Activated CD8-positive, alpha-beta memory T cell treated with anti-CD3 and anti-CD28 coated beads, Interleukin-2, amount 10 ng/mL, durations not matched to agents 7 days and 5 days (primary cell): ENCODE measurements at regions not wholly inside any gene's neighbourhood (a gene's known extent, or its start where the extent isn't known, plus 50 kb on each side); places are given as distances from the start of the nearest gene placed in this dataset.
"Not testable (repeated sequence)": the region's sequence is repeated elsewhere in the genome, so short reads cannot be mapped to it uniquely, and the experiment has no call there.

Experiments used
- ATAC-seq: fragments of 150-1000 bp; cut with Tn5 transposase; one replicate; pipeline ENCODE4 v1.10.0; 2021; ENCODE audit warnings: moderate library complexity
- CTCF ChIA-PET: fragments of 350-600 bp; sonication (Branson Sonifier 250); formaldehyde crosslinking; loops from one replicate; lab custom pipeline; 2021; ENCODE audit warnings: antibody characterized with exemption; lab: Charles Lee
- DNase-seq: peaks from one replicate; pipeline ENCODE4 v3.0.0-alpha.2; 2020
- H3K27ac Mint-ChIP-seq: one replicate; pipeline ENCODE4 v1.8.0; 2021; ENCODE audit warnings: mild to moderate bottlenecking, mixed read lengths
- H3K27me3 Mint-ChIP-seq: one replicate; pipeline ENCODE4 v1.8.0; 2021; ENCODE audit warnings: mixed read lengths
- H3K36me3 Mint-ChIP-seq: one replicate; pipeline ENCODE4 v1.8.0; 2021; ENCODE audit warnings: mild to moderate bottlenecking, mixed read lengths
- H3K4me1 Mint-ChIP-seq: one replicate; pipeline ENCODE4 v1.8.0; 2021; ENCODE audit warnings: mixed read lengths
- H3K4me3 Mint-ChIP-seq: one replicate; pipeline ENCODE4 v1.8.0; 2021; ENCODE audit warnings: mild to moderate bottlenecking, moderate library complexity, mixed read lengths
- H3K9me3 Mint-ChIP-seq: one replicate; pipeline ENCODE4 v1.8.0; 2022; ENCODE audit warnings: low read depth, mixed read lengths

DNA sequence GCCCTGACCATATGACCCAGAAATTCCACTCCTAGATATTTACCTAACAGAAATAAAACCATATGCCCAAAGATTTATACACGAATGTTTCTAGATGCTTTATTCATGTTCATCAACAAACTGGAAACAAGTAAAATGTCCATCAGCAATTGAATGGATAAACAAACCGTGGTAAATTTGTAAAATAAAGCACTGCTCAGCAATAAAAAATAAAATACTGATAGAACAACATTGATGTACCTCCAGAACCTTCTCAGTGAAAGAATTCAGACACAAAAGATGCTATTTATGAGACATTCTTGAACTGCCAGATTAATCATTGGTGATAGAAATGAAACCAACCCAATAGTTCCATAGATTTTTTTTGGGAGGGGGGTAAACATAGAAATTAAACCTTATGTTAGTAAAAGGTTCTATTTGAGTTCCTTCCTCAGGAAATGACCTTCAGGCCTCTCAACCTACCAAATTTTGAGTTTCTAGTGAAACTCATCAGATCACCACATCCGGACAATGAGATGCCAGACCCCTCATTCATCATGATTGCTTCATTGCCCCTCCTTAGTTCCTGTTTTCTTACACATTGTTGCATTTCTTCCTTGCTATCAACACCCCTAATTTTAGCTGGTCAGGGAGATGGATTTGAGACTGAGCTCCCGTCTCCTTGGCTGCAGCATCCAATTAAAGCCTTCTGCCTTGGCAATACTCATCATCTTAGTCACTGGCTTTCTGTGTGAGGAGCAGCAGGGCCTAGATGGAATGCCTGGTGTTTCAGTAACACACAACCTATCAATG is 203.5 kb downstream of the LPIN1 start:
- CTCF ChIA-PET = no interaction called here
- peaks cover 9% of the 10 kb centered on the region for H3K4me1 Mint-ChIP-seq
- H3K27me3 Mint-ChIP-seq = peaks cover 17% of the 10 kb centered on the region
- DNase-seq (no peak), ATAC-seq (no peak)
- H3K36me3 Mint-ChIP-seq = peaks cover 2% of the 10 kb centered on the region
- H3K9me3 Mint-ChIP-seq = no peaks in the 10 kb centered on the region
- H3K27ac Mint-ChIP-seq = no peak overlapping the region
- no peak overlapping the region for H3K4me3 Mint-ChIP-seq

DNA sequence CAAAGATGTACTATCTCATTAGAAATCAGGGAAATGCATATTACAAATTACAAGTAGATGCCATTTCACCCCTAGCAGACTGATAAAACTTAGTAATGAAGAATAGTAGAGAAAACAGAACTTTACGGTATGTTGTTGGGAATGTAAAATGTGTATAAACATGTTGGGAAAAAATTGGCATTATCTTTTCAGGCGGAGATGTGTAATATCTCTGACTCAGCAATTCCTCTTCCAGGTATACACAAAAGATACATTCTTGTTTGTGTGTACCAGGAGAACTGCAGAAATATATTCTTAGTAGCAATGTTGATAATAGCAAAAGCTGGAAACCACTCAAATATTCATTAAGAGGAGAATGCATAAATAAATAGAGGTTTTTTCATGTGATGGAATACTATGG is 204.5 kb downstream of the LPIN1 start:
- DNase-seq = no peak
- no peak overlapping the region for H3K27ac Mint-ChIP-seq
- H3K4me3 Mint-ChIP-seq = no peak overlapping the region
- CTCF ChIA-PET = interaction anchor here (1.5 kb wide), 1 partner anchor 258 kb away, joined by 4 read pairs; no protein-coding TSS in a partner anchor
- H3K36me3 Mint-ChIP-seq = no peaks in the 10 kb centered on the region
- H3K27me3 Mint-ChIP-seq = peaks cover 25% of the 10 kb centered on the region
- ATAC-seq = no peak
- peaks cover under 1% of the 10 kb centered on the region for H3K4me1 Mint-ChIP-seq
- no peaks in the 10 kb centered on the region for H3K9me3 Mint-ChIP-seq

DNA sequence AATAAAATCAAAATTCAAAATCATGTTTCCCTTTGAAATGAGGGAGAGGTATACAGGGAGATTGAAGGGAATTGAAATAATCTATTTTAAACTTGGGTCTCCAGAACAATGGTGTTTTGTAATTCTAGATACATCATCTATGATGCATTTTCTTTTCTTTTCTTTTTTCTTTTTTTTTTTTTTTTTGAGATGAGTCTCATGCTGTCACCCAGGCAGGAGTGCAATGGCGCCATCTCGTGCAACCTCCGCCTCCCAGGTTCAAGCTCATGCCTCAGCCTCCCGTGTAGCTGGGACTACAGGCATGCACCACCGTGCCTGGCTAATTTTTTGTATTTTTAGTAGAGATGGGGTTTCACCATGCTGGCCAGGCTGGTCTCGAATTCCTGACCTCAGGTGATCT is 205.1 kb downstream of the LPIN1 start:
- not testable (repeated sequence) for H3K9me3 Mint-ChIP-seq, ATAC-seq, H3K4me1 Mint-ChIP-seq, DNase-seq, H3K4me3 Mint-ChIP-seq, H3K36me3 Mint-ChIP-seq, H3K27ac Mint-ChIP-seq
- CTCF ChIA-PET = interaction anchor here (1.5 kb wide), 1 partner anchor 258 kb away, joined by 4 read pairs; no protein-coding TSS in a partner anchor
- peaks cover 30% of the 10 kb centered on the region for H3K27me3 Mint-ChIP-seq

DNA sequence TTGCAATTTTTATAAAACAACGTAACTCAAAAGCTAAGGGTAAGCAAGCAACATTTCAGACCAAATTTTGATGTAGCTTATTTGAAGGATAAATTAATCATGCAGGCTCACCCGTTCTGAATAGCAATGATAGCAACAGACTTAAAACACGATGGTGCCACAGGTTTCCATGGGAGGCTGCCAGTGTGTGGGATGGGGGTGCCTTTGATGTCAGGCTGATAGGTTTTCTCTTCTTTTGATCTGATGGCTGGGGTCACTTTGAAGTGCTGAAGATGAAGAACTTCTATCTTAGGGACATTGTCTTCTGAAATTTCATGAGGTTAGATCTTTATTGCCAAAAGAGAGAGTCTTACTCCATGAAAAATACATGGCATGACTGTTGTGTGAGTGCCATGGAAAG is 206.8 kb downstream of the LPIN1 start:
- DNase-seq (no peak), ATAC-seq (no peak)
- Mint-ChIP-seq H3K36me3 (no peaks in the 10 kb centered on the region), H3K4me3 (no peak overlapping the region), H3K9me3 (no peaks in the 10 kb centered on the region), H3K4me1 (no peaks in the 10 kb centered on the region), H3K27ac (no peak overlapping the region), H3K27me3 (peaks cover 32% of the 10 kb centered on the region)
- CTCF ChIA-PET = interaction anchor here (1.3 kb wide), 1 partner anchor 126 kb away, joined by 3 read pairs; no protein-coding TSS in a partner anchor

DNA sequence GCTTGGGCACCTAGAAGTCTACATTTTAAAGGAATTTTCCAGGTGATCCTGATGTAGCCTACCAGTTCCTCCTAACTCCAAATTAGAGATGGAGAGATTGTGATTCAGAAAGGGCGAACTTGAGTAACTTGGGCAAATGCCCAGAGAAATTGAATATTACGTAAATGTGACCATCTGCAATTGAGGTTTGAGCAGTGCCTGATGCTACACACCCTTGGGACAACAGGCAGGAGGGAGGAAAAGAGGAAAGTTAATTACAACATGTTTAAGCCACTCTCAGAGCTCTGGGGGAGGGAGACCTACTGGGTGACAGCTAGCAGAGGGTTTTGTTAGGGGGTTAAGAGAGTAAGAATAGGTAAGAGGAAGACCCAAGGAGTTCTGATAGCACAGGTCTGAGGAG is 208.9 kb downstream of the LPIN1 start:
- ATAC-seq = no peak
- Mint-ChIP-seq H3K9me3 (no peaks in the 10 kb centered on the region), H3K36me3 (no peaks in the 10 kb centered on the region), H3K4me3 (no peak overlapping the region), H3K27ac (no peak overlapping the region), H3K27me3 (peaks cover 36% of the 10 kb centered on the region), H3K4me1 (no peaks in the 10 kb centered on the region)
- no peak for DNase-seq
- CTCF ChIA-PET = no interaction called here

DNA sequence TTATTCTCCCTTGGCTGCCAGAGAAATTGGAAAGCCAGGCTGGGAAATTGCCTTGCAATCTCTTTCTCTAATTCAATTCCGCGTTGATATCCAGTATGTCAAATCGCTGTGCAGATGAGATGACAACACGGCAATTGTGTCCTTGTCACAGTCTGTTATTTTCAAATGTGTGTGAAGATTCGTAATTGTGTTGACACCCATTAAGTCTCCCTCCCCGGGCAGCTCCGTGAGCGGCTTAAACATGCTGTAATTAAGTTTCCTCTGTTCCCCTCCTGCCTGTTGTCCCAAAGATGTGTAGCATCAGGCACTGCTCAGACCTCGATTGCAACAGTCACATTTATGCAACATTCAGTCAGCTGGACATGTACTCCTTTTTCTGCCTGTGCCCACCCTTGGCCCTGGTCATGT is 209.5 kb downstream of the LPIN1 start:
- Mint-ChIP-seq H3K4me3 (no peak overlapping the region), H3K36me3 (no peaks in the 10 kb centered on the region), H3K27ac (no peak overlapping the region), H3K9me3 (no peaks in the 10 kb centered on the region), H3K27me3 (peaks cover 36% of the 10 kb centered on the region), H3K4me1 (no peaks in the 10 kb centered on the region)
- no peak for DNase-seq
- CTCF ChIA-PET = no interaction called here
- no peak for ATAC-seq

DNA sequence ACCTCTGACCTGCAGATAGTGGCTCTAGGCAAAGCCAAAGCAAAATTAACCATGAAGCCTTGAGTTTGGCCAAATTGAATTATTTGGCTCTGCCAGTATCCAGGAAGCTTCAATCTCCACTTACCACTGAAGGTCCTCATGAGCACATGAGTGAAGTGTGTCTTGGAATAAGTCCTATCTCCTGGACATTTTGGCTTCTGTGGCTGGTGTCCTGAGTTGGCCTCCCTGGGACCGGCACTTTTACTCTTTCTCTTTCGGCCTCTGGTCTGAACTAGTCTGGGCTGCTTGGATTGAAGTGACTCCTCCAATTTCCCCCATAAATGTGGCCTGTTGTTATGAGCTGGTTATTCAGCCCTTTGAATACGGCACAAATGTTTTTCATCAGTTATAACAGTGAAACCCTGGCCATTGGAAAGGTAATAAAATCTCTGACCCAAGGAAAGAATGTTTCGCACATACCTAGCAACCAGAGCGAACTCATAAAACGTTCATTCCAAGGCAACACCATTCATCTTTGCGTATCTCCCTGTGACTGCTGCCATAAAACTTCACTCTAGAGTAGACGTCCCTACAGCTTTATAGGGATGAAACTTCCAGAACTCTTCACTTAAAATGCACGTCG is 216.4 kb downstream of the LPIN1 start:
- H3K27ac Mint-ChIP-seq = no peak overlapping the region
- ATAC-seq = no peak

DNA sequence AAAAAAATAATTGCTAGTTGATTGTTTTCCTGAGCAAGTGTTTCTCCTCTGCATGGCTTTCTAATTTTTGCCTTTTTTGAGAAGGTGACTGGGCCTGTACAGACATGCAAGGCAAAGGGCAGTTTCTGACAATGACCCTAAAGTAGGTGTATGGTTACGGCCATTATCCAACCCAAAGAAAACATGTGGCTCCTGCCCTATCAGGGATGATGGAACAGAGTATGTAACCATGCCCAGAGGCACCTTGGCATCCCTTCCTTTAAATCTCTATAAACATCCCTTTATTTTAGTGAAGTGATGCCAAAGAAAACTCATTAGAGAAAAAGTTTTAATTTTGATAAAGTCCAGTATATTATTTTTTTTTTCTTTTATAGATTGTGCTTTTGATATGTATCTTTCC is 217.5 kb downstream of the LPIN1 start:
- CTCF ChIA-PET = no interaction called here
- Mint-ChIP-seq H3K27ac (no peak overlapping the region), H3K4me3 (no peak overlapping the region), H3K36me3 (no peaks in the 10 kb centered on the region), H3K4me1 (no peaks in the 10 kb centered on the region), H3K9me3 (no peaks in the 10 kb centered on the region), H3K27me3 (peaks cover 4% of the 10 kb centered on the region)
- ATAC-seq (no peak), DNase-seq (no peak)

More for the DNA sequence above, 216.4 kb downstream of the LPIN1 start:
- Mint-ChIP-seq H3K4me1 (no peaks in the 10 kb centered on the region), H3K27me3 (peaks cover 4% of the 10 kb centered on the region), H3K9me3 (no peaks in the 10 kb centered on the region), H3K36me3 (no peaks in the 10 kb centered on the region), H3K4me3 (no peak overlapping the region)
- no peak for DNase-seq
- CTCF ChIA-PET = no interaction called here

DNA sequence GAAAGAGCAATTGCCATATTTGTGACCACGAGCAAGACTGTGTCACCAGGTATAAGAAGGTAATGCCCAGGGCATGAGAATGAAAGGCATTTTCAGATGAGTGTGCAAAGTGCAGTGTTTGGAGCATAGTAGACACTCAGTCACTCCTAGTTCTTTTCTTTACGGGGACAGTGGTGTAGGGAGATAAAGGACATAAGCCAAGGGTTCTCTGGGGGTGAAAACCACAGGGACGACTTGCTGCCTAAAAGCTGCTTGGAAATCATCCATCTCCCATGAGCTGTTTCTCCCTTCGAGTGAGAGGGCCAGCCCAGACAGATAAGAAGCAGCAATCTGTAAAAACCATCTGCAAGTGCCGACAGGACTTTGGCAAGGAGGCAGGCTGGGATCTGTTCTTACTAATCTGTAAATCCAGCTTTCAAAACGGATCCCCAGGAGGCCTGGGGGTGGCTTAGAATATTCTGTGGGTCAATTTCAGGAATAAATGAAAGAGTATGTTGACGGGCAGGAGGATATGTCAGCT is 221.6 kb downstream of the LPIN1 start:
- Mint-ChIP-seq H3K4me3 (no peak overlapping the region), H3K4me1 (no peaks in the 10 kb centered on the region), H3K36me3 (no peaks in the 10 kb centered on the region), H3K27ac (no peak overlapping the region), H3K9me3 (no peaks in the 10 kb centered on the region), H3K27me3 (peaks cover 15% of the 10 kb centered on the region)
- DNase-seq = no peak
- no peak for ATAC-seq
- CTCF ChIA-PET = no interaction called here

DNA sequence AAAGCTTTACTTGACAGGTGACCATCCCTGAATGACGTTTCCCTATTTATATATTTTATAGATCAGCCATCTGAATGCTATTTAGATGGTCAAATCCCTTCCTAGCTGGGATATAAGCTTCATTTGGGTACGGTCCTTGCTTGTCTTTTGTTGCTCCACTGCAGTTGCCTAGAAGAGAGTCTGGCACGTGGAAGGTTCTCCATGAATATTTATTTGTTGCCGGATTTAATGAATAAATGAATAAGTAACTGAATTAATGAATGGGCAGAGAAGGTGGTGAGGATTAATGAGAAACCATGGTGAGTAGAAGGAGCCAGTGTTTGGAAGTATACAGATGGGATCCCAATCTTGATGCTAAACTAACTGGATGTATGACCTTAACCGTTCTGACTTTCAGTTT is 222.1 kb downstream of the LPIN1 start:
- Mint-ChIP-seq H3K4me1 (no peaks in the 10 kb centered on the region), H3K27me3 (peaks cover 15% of the 10 kb centered on the region), H3K4me3 (no peak overlapping the region), H3K9me3 (peaks cover under 1% of the 10 kb centered on the region), H3K27ac (no peak overlapping the region), H3K36me3 (peaks cover under 1% of the 10 kb centered on the region)
- ATAC-seq (no peak), DNase-seq (no peak)
- CTCF ChIA-PET = no interaction called here

DNA sequence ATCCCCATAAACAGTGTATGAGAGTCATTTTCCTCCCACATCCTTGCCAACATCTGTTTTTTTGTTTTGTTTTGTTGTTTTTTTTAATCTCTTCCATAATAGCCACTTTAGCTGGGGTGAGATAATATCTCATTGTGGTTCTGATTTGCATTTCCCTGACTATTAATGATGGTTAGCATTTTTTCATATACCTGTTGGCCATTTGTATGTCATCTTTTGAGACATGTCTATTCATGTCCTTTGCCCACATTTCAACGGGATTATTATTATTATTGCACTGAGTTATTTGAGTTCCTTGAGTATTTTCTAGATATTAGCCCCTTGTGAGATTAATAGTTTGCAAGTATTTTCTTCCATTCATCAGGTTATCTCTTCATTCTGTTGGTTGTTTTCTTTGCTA is 223.3 kb downstream of the LPIN1 start:
- Mint-ChIP-seq H3K27me3 (peaks cover 18% of the 10 kb centered on the region), H3K27ac (no peak overlapping the region), H3K36me3 (peaks cover 4% of the 10 kb centered on the region), H3K4me3 (no peak overlapping the region), H3K4me1 (no peaks in the 10 kb centered on the region), H3K9me3 (peaks cover 2% of the 10 kb centered on the region)
- DNase-seq (no peak), ATAC-seq (no peak)
- CTCF ChIA-PET = no interaction called here

DNA sequence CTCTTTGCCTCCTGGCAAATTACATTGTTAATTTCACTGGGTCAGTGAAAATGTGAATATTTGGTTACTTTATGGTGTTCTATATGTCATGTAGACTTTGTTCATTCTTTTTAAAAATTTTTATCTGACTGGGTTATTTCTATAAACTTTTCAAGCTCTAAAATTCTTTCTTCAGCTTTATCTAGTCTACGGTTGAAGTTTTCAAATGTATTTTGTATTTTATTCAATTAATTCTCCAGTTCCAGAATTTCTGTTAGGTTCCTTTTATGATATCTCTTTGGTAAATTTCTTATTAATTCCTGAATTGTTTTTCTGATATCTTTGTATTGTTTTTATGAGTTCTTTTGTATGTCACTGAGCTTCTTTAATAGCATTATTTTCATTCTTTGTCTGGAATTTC is 228.1 kb downstream of the LPIN1 start:
- CTCF ChIA-PET = no interaction called here
- H3K27ac Mint-ChIP-seq = no peak overlapping the region
- peaks cover 18% of the 10 kb centered on the region for H3K27me3 Mint-ChIP-seq
- DNase-seq (no peak), ATAC-seq (no peak)
- H3K36me3 Mint-ChIP-seq = peaks cover 4% of the 10 kb centered on the region
- peaks cover 11% of the 10 kb centered on the region for H3K9me3 Mint-ChIP-seq
- no peak overlapping the region for H3K4me3 Mint-ChIP-seq
- no peaks in the 10 kb centered on the region for H3K4me1 Mint-ChIP-seq

DNA sequence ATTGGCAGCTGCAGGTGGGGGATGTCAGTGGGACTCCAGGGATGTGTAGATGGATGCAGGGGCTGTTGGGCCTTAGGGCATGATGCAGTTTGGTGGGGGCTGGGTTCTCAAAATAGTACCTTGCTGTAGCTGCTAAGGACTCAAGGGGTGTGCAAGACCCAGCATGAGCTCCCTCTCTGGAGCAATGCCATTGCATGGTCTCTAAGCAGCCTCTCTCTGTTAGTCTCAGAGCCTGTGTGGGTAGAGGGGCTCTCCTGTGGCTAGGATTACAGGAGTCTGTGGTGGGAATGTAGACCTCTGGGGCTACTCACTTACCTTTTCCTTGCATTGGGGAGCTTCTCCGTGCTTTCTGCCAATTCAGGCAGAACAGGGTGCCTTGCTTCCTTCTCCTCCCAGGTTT is 228.9 kb downstream of the LPIN1 start:
- no peak for ATAC-seq
- H3K36me3 Mint-ChIP-seq = peaks cover 4% of the 10 kb centered on the region
- CTCF ChIA-PET = no interaction called here
- DNase-seq = no peak
- peaks cover 11% of the 10 kb centered on the region for H3K9me3 Mint-ChIP-seq
- no peaks in the 10 kb centered on the region for H3K4me1 Mint-ChIP-seq
- peaks cover 16% of the 10 kb centered on the region for H3K27me3 Mint-ChIP-seq
- H3K27ac Mint-ChIP-seq = no peak overlapping the region
- no peak overlapping the region for H3K4me3 Mint-ChIP-seq

DNA sequence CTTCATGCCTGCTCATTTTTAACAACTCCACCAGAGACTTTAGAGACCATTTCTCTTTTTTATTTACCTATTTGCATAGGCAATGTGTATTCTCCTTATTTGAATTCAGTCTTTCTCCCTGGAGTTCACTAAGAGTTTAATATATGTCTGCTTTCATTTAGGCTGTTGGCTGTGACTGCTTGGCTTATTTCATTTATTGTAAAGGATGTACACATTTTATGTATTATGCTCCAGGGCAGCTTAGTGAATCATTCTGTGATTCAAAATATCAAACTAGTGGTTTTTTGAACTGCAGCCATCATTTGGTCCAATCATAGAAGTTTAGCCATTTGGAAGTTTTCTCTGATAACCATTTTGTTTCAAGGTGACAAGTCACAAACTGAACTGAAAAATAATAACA is 229.6 kb downstream of the LPIN1 start:
- no peak overlapping the region for H3K27ac Mint-ChIP-seq
- CTCF ChIA-PET = no interaction called here
- H3K9me3 Mint-ChIP-seq = peaks cover 11% of the 10 kb centered on the region
- peaks cover 4% of the 10 kb centered on the region for H3K36me3 Mint-ChIP-seq
- no peaks in the 10 kb centered on the region for H3K4me1 Mint-ChIP-seq
- DNase-seq = no peak
- H3K27me3 Mint-ChIP-seq = peaks cover 16% of the 10 kb centered on the region
- H3K4me3 Mint-ChIP-seq = no peak overlapping the region
- no peak for ATAC-seq
